C4-2B (cell line): ENCODE measurements at regions not wholly inside any gene's neighbourhood (a gene's known extent, or its start where the extent isn't known, plus 50 kb on each side); places are given as distances from the start of the nearest gene placed in this dataset.
"Not testable (repeated sequence)": the region's sequence is repeated elsewhere in the genome, so short reads cannot be mapped to it uniquely, and the experiment has no call there.

ENCODE experiments used
- ZFX ChIP-seq: fragments of 450-650 bp; IDR thresholded peaks from 2 replicates; pipeline ENCODE4 v1.6.1; 2017
- TF ChIP-seq, protein P1 (sequence below): fragments of 450-650 bp; conservative IDR thresholded peaks from 2 replicates; pipeline ENCODE4 v1.5.1; 2017; ENCODE audit warnings: mild to moderate bottlenecking

DNA sequence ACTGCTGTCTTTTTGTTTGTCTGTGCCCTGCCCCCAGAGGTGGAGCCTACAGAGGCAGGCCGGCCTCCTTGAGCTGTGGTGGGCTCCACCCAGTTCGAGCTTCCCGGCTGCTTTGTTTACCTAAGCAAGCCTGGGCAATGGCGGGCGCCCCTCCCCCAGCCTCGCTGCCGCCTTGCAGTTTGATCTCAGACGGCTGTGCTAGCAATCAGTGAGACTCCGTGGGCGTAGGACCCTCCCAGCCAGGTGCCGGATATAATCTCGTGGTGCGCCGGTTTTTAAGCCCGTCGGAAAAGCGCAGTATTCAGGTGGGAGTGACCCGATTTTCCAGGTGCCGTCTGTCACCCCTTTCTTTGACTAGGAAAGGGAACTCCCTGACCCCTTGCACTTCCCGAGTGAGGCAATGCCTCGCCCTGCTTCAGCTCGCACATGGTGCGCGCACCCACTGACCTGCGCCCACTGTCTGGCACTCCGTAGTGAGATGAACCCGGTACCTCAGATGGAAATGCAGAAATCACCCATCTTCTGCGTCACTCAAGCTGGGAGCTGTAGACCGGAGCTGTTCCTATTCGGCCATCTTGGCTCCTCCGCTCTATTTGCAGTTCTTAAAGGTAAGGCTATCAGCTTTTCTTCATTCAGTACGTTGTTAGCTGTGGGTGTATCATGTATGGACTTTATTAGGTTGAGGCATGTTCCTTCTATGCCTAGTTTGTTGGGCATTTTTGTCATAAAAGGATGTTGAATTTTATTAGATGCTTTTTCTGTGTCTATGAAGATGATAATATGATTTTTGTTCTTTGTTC, 178.3 kb downstream of the CDCA7 start:
- TF ChIP-seq, protein P1, sequence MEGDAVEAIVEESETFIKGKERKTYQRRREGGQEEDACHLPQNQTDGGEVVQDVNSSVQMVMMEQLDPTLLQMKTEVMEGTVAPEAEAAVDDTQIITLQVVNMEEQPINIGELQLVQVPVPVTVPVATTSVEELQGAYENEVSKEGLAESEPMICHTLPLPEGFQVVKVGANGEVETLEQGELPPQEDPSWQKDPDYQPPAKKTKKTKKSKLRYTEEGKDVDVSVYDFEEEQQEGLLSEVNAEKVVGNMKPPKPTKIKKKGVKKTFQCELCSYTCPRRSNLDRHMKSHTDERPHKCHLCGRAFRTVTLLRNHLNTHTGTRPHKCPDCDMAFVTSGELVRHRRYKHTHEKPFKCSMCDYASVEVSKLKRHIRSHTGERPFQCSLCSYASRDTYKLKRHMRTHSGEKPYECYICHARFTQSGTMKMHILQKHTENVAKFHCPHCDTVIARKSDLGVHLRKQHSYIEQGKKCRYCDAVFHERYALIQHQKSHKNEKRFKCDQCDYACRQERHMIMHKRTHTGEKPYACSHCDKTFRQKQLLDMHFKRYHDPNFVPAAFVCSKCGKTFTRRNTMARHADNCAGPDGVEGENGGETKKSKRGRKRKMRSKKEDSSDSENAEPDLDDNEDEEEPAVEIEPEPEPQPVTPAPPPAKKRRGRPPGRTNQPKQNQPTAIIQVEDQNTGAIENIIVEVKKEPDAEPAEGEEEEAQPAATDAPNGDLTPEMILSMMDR = not testable (repeated sequence)
- not testable (repeated sequence) for TF ChIP-seq ZFX
